Activated CD8-positive, alpha-beta T cell treated with anti-CD3 and anti-CD28 coated beads for 36 hours (primary cell): ENCODE measurements at regions not wholly inside any gene's neighbourhood (a gene's known extent, or its start where the extent isn't known, plus 50 kb on each side); places are given as distances from the start of the nearest gene placed in this dataset.

Source experiments
- ATAC-seq: fragments of 200-7000 bp; cut with Tn5 transposase; one replicate; pipeline ENCODE4 v1.10.0; 2021; ENCODE audit warnings: mild to moderate bottlenecking, moderate library complexity
- CTCF ChIA-PET: fragments of 350-600 bp; sonication (Branson Sonifier 250); formaldehyde crosslinking; loops from one replicate; lab custom pipeline; 2021; ENCODE audit warnings: antibody characterized with exemption; lab: Charles Lee
- POLR2A ChIA-PET: fragments of 350-600 bp; sonication (Branson Sonifier 250); formaldehyde crosslinking; loops from one replicate; lab custom pipeline; 2021; ENCODE audit warnings: antibody characterized with exemption; lab: Charles Lee
- DNase-seq: peaks from one replicate; pipeline ENCODE4 v3.0.0-alpha.2; 2020
- H3K27ac Mint-ChIP-seq: one replicate; pipeline ENCODE4 v1.8.0; 2021; ENCODE audit warnings: mild to moderate bottlenecking, mixed read lengths
- H3K27me3 Mint-ChIP-seq: one replicate; pipeline ENCODE4 v1.8.0; 2021; ENCODE audit warnings: mixed read lengths
- H3K36me3 Mint-ChIP-seq: one replicate; pipeline ENCODE4 v1.8.0; 2021; ENCODE audit warnings: low read depth, mixed read lengths
- H3K4me1 Mint-ChIP-seq: one replicate; pipeline ENCODE4 v1.8.0; 2021; ENCODE audit warnings: low read depth, mixed read lengths
- H3K4me3 Mint-ChIP-seq: one replicate; pipeline ENCODE4 v1.8.0; 2021; ENCODE audit warnings: mild to moderate bottlenecking, moderate library complexity, mixed read lengths
- H3K9me3 Mint-ChIP-seq: one replicate; pipeline ENCODE4 v1.8.0; 2021; ENCODE audit warnings: mixed read lengths
- CTCF ChIP-seq: fragments of 200-600 bp; IDR thresholded peaks from one replicate; pipeline ENCODE4 v1.8.0; 2022; ENCODE audit warnings: antibody characterized with exemption, mild to moderate bottlenecking
- intact Hi-C: fragments of 100-400 bp; cut with micrococcal nuclease; formaldehyde crosslinking; loops from one replicate; pipeline ENCODE4 v1.10.0; 2022

- Mint-ChIP-seq H3K36me3 (no peaks in the 10 kb centered on the region), H3K4me3 (no peak overlapping the region), H3K27ac (no peak overlapping the region), H3K9me3 (no peaks in the 10 kb centered on the region), H3K27me3 (peaks cover 4% of the 10 kb centered on the region), H3K4me1 (no peaks in the 10 kb centered on the region)
- TF ChIP-seq CTCF: no peak
- ChIA-PET CTCF (no interaction called here), POLR2A (no interaction called here)
- DNase-seq (no peak), ATAC-seq (no peak)
- intact Hi-C loops: no loop called here
Observed at GRCh38 chr5:2298781-2299180, 416.1 kb upstream of the IRX4 start.

- Mint-ChIP-seq H3K9me3 (no peaks in the 10 kb centered on the region), H3K36me3 (no peaks in the 10 kb centered on the region), H3K4me1 (no peaks in the 10 kb centered on the region), H3K27ac (no peak overlapping the region), H3K4me3 (no peak overlapping the region), H3K27me3 (peaks cover 4% of the 10 kb centered on the region)
- no peak for TF ChIP-seq CTCF
- CTCF ChIA-PET: no interaction called here
- POLR2A ChIA-PET: no interaction called here
- DNase-seq (no peak), ATAC-seq (no peak)
- intact Hi-C loops: no loop called here
Observed at GRCh38 chr5:2297991-2298390, 415.3 kb upstream of the IRX4 start.

GRCh38 chr5:2295476-2295875 lies 412.8 kb upstream of the IRX4 start:
- no peak overlapping the region for H3K4me3 Mint-ChIP-seq
- TF ChIP-seq CTCF: no peak
- no peaks in the 10 kb centered on the region for H3K9me3 Mint-ChIP-seq
- ATAC-seq (no peak), DNase-seq (no peak)
- no peaks in the 10 kb centered on the region for H3K27me3 Mint-ChIP-seq
- intact Hi-C loops: no loop called here
- H3K36me3 Mint-ChIP-seq: no peaks in the 10 kb centered on the region
- no peaks in the 10 kb centered on the region for H3K4me1 Mint-ChIP-seq
- no peak overlapping the region for H3K27ac Mint-ChIP-seq
- ChIA-PET POLR2A (no interaction called here), CTCF (no interaction called here)

- no peak for TF ChIP-seq CTCF
- H3K27me3 Mint-ChIP-seq: no peaks in the 10 kb centered on the region
- CTCF ChIA-PET: interaction anchor here (0.6 kb wide), 1 partner anchor 100 kb away, joined by 3 read pairs; no protein-coding TSS in a partner anchor
Observed at GRCh38 chr5:2293906-2294305, 411.2 kb upstream of the IRX4 start.

GRCh38 chr5:2291146-2291840 lies 408.6 kb upstream of the IRX4 start:
- H3K36me3 Mint-ChIP-seq: no peaks in the 10 kb centered on the region
- H3K27ac Mint-ChIP-seq: no peak overlapping the region
- intact Hi-C loops: no loop called here
- H3K9me3 Mint-ChIP-seq: no peaks in the 10 kb centered on the region
- POLR2A ChIA-PET: no interaction called here
- no peaks in the 10 kb centered on the region for H3K4me1 Mint-ChIP-seq
- no peak for ATAC-seq
- DNase-seq: no peak
- TF ChIP-seq CTCF: no peak
- no peaks in the 10 kb centered on the region for H3K27me3 Mint-ChIP-seq
- H3K4me3 Mint-ChIP-seq: no peak overlapping the region
- CTCF ChIA-PET: no interaction called here

More at GRCh38 chr5:2293906-2294305, 411.2 kb upstream of the IRX4 start:
- H3K4me3 Mint-ChIP-seq: no peak overlapping the region
- ATAC-seq (no peak), DNase-seq (no peak)
- no peak overlapping the region for H3K27ac Mint-ChIP-seq
- intact Hi-C loops: no loop called here
- H3K4me1 Mint-ChIP-seq: no peaks in the 10 kb centered on the region
- H3K9me3 Mint-ChIP-seq: no peaks in the 10 kb centered on the region
- POLR2A ChIA-PET: no interaction called here
- no peaks in the 10 kb centered on the region for H3K36me3 Mint-ChIP-seq
